HL-60 (cell line): ENCODE measurements at regions not wholly inside any gene's neighbourhood (a gene's known extent, or its start where the extent isn't known, plus 50 kb on each side); places are given as distances from the start of the nearest gene placed in this dataset.
A peak's percentile ranks its signal among the peaks of the same experiment; 100 is the strongest.

Experiments
- DNase-seq, 2 experiments: peaks; one replicate each; pipeline ENCODE4 v3.0.0-alpha.2; 2010 to 2020; ENCODE audit warnings: low read depth in 1 of 2, low spot score in 1 of 2
- H3K27ac ChIP-seq: fragments of 250-450 bp; sonication (Bioruptor Pico); replicated peaks from 2 replicates; pipeline ENCODE4 v1.5.1; 2020; ENCODE audit warnings: mild to moderate bottlenecking, moderate library complexity
- H3K27me3 ChIP-seq: fragments of 250-450 bp; sonication (Bioruptor Pico); 2 replicates; pipeline ENCODE4 v1.5.1; 2021; ENCODE audit warnings: mild to moderate bottlenecking, moderate library complexity; ENCODE audit not compliant: insufficient read depth, poor library complexity, severe bottlenecking
- H3K4me3 ChIP-seq: replicated peaks from 2 replicates; pipeline ENCODE4 v1.5.1; 2011; ENCODE audit warnings: mild to moderate bottlenecking, control low read depth, low read length; ENCODE audit not compliant: insufficient read depth
- GABPA ChIP-seq: IDR thresholded peaks from 2 replicates; pipeline ENCODE4 v1.6.1; 2012; ENCODE audit warnings: low read depth
- POLR2AphosphoS5 ChIP-seq: IDR thresholded peaks from 2 replicates; pipeline ENCODE4 v1.6.1; 2012; ENCODE audit warnings: low read depth
- SPI1 ChIP-seq: IDR thresholded peaks from 2 replicates; pipeline ENCODE4 v1.6.1; 2012; ENCODE audit warnings: low read depth, mild to moderate bottlenecking, borderline replicate concordance
- TF ChIP-seq, protein P1 (sequence below): IDR thresholded peaks from 2 replicates; pipeline ENCODE4 v1.6.1; 2012; ENCODE audit warnings: low read depth; ENCODE audit not compliant: insufficient replicate concordance
- TF ChIP-seq, protein P2 (sequence below): IDR thresholded peaks from one replicate; pipeline ENCODE4 v1.5.1; 2011; ENCODE audit warnings: low read length, control low read depth, inconsistent platforms; ENCODE audit not compliant: insufficient read depth

GRCh38 chr4:74540193-74540592 lies 95.3 kb downstream of the AREG start:
- H3K4me3 ChIP-seq, result no peak overlapping the region
- no peaks in the 10 kb centered on the region for H3K27me3 ChIP-seq
- no peak overlapping the region for H3K27ac ChIP-seq
- DNase-seq, result no peak
- TF ChIP-seq, protein P1, sequence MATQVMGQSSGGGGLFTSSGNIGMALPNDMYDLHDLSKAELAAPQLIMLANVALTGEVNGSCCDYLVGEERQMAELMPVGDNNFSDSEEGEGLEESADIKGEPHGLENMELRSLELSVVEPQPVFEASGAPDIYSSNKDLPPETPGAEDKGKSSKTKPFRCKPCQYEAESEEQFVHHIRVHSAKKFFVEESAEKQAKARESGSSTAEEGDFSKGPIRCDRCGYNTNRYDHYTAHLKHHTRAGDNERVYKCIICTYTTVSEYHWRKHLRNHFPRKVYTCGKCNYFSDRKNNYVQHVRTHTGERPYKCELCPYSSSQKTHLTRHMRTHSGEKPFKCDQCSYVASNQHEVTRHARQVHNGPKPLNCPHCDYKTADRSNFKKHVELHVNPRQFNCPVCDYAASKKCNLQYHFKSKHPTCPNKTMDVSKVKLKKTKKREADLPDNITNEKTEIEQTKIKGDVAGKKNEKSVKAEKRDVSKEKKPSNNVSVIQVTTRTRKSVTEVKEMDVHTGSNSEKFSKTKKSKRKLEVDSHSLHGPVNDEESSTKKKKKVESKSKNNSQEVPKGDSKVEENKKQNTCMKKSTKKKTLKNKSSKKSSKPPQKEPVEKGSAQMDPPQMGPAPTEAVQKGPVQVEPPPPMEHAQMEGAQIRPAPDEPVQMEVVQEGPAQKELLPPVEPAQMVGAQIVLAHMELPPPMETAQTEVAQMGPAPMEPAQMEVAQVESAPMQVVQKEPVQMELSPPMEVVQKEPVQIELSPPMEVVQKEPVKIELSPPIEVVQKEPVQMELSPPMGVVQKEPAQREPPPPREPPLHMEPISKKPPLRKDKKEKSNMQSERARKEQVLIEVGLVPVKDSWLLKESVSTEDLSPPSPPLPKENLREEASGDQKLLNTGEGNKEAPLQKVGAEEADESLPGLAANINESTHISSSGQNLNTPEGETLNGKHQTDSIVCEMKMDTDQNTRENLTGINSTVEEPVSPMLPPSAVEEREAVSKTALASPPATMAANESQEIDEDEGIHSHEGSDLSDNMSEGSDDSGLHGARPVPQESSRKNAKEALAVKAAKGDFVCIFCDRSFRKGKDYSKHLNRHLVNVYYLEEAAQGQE, result no peak
- no peak for TF ChIP-seq GABPA
- TF ChIP-seq POLR2AphosphoS5, result no peak
- no peak for TF ChIP-seq SPI1
- TF ChIP-seq, protein P2, sequence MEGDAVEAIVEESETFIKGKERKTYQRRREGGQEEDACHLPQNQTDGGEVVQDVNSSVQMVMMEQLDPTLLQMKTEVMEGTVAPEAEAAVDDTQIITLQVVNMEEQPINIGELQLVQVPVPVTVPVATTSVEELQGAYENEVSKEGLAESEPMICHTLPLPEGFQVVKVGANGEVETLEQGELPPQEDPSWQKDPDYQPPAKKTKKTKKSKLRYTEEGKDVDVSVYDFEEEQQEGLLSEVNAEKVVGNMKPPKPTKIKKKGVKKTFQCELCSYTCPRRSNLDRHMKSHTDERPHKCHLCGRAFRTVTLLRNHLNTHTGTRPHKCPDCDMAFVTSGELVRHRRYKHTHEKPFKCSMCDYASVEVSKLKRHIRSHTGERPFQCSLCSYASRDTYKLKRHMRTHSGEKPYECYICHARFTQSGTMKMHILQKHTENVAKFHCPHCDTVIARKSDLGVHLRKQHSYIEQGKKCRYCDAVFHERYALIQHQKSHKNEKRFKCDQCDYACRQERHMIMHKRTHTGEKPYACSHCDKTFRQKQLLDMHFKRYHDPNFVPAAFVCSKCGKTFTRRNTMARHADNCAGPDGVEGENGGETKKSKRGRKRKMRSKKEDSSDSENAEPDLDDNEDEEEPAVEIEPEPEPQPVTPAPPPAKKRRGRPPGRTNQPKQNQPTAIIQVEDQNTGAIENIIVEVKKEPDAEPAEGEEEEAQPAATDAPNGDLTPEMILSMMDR, result no peak

GRCh38 chr4:74541667-74542066 lies 96.7 kb downstream of the AREG start:
- TF ChIP-seq POLR2AphosphoS5, result no peak
- TF ChIP-seq SPI1, result no peak
- TF ChIP-seq, protein P1, result no peak
- TF ChIP-seq, protein P2, result no peak
- no peak for TF ChIP-seq GABPA
- DNase-seq, result no peak
- no peak overlapping the region for H3K27ac ChIP-seq
- no peak overlapping the region for H3K4me3 ChIP-seq
- H3K27me3 ChIP-seq, result no peaks in the 10 kb centered on the region

GRCh38 chr4:74543231-74543781 lies 98.4 kb downstream of the AREG start:
- H3K4me3 ChIP-seq, result no peak overlapping the region
- H3K27me3 ChIP-seq, result no peaks in the 10 kb centered on the region
- TF ChIP-seq, protein P1, result no peak
- peak; percentile 68 for TF ChIP-seq SPI1
- no peak for TF ChIP-seq POLR2AphosphoS5
- peak in 1 of 2 experiments; percentile 12 for DNase-seq
- no peak overlapping the region for H3K27ac ChIP-seq
